Activated T-cell treated with anti-CD3 and anti-CD28 coated beads for 4 hours (primary cell): ENCODE measurements at regions not wholly inside any gene's neighbourhood (a gene's known extent, or its start where the extent isn't known, plus 50 kb on each side); places are given as distances from the start of the nearest gene placed in this dataset.

Experiments
- DNase-seq: peaks from one replicate; pipeline ENCODE4 v3.0.0-alpha.2; 2020

GRCh38 chr1:29455781-29456180 is 219.5 kb downstream of the PTPRU start:
- DNase-seq: no peak

GRCh38 chr1:29454616-29455380 is 218.5 kb downstream of the PTPRU start:
- no peak for DNase-seq

GRCh38 chr1:29453502-29454240 is 217.3 kb downstream of the PTPRU start:
- no peak for DNase-seq

- DNase-seq: no peak
Measured at GRCh38 chr1:29452463-29453230, 216.3 kb downstream of the PTPRU start.

- no peak for DNase-seq
Measured at GRCh38 chr1:29451368-29451892, 215.1 kb downstream of the PTPRU start.

GRCh38 chr1:29450591-29450990 is 214.3 kb downstream of the PTPRU start:
- no peak for DNase-seq

GRCh38 chr1:29448456-29449235 is 212.3 kb downstream of the PTPRU start:
- no peak for DNase-seq

GRCh38 chr1:29447368-29447767 is 211.0 kb downstream of the PTPRU start:
- DNase-seq: no peak

GRCh38 chr1:29444782-29445729 is 208.7 kb downstream of the PTPRU start:
- DNase-seq: no peak

GRCh38 chr1:29444081-29444715 is 207.9 kb downstream of the PTPRU start:
- DNase-seq: no peak

- no peak for DNase-seq
Measured at GRCh38 chr1:29441916-29442668, 205.8 kb downstream of the PTPRU start.

GRCh38 chr1:29439615-29440014 is 203.3 kb downstream of the PTPRU start:
- no peak for DNase-seq

GRCh38 chr1:29438991-29439390 is 202.7 kb downstream of the PTPRU start:
- DNase-seq: no peak

GRCh38 chr1:29437946-29438345 is 201.6 kb downstream of the PTPRU start:
- no peak for DNase-seq

- DNase-seq: no peak
Measured at GRCh38 chr1:29436181-29436785, 200.0 kb downstream of the PTPRU start.

- no peak for DNase-seq
Measured at GRCh38 chr1:29433830-29434229, 197.5 kb downstream of the PTPRU start.

- no peak for DNase-seq
Measured at GRCh38 chr1:29431138-29431537, 194.8 kb downstream of the PTPRU start.

GRCh38 chr1:29429656-29430055 is 193.3 kb downstream of the PTPRU start:
- DNase-seq: no peak

GRCh38 chr1:29428997-29429396 is 192.7 kb downstream of the PTPRU start:
- DNase-seq: no peak

GRCh38 chr1:29428280-29428615 is 191.9 kb downstream of the PTPRU start:
- DNase-seq: no peak
